Tibial nerve (tissue), 4 donors: ENCODE measurements at regions not wholly inside any gene's neighbourhood (a gene's known extent, or its start where the extent isn't known, plus 50 kb on each side); places are given as distances from the start of the nearest gene placed in this dataset.

Experiments used
- DNase-seq, 2 donors: peaks; one replicate each; pipeline ENCODE4 v3.0.0-alpha.2; 2019; ENCODE audit warnings: low spot score in 2 of 2
- H3K27ac ChIP-seq, 4 donors: fragments of 200-600 bp; sonication (generic) in 3 of 4; one replicate each; pipeline ENCODE4 v1.5.1; 2017 to 2019; ENCODE audit warnings: mild to moderate bottlenecking in 1 of 4
- H3K27me3 ChIP-seq, 2 donors: fragments of 200-600 bp; sonication (generic) in 1 of 2; one replicate each; pipeline versions ENCODE4 v1.5.1 to v1.6.0; 2017 to 2019
- H3K36me3 ChIP-seq, 3 donors: fragments of 200-600 bp; sonication (generic); one replicate each; pipeline ENCODE4 v1.5.1; 2018 to 2019
- H3K4me1 ChIP-seq, 4 donors: fragments of 200-600 bp; sonication (generic) in 3 of 4; one replicate each; pipeline ENCODE4 v1.5.1; 2017 to 2019
- H3K4me3 ChIP-seq, 4 donors: fragments of 200-600 bp; sonication (generic) in 3 of 4; one replicate each; pipeline ENCODE4 v1.5.1; 2017 to 2019; ENCODE audit warnings: mild to moderate bottlenecking in 1 of 4, moderate library complexity in 1 of 4
- H3K9me3 ChIP-seq, 4 donors: fragments of 200-600 bp; sonication (generic) in 3 of 4; one replicate each; pipeline ENCODE4 v1.5.1; 2017 to 2019
- EP300 ChIP-seq, 2 donors: sonication (generic); formaldehyde crosslinking; IDR thresholded peaks; one replicate each; pipeline ENCODE4 v1.6.1; 2017; ENCODE audit warnings: antibody characterized with exemption in 2 of 2, mild to moderate bottlenecking in 1 of 2
- POLR2A ChIP-seq, 2 donors: fragments of 450-650 bp; IDR thresholded peaks; one replicate each; pipeline ENCODE4 v1.6.1; 2017; ENCODE audit warnings: antibody characterized with exemption in 2 of 2, mild to moderate bottlenecking in 2 of 2, moderate library complexity in 2 of 2
- WGBS, 2 donors: methylation state at CpG; one replicate each; pipeline ENCODE4 v1.1.5; 2018; 5-methylcytosine and 5-hydroxymethylcytosine counted together
- TF ChIP-seq, protein P1 (sequence below), 5 experiments: fragments of 200-600 bp in 3 of 5; fragments of 450-650 bp in 2 of 5; sonication (generic) in 3 of 5; IDR thresholded peaks; one replicate each; pipeline ENCODE4 v1.5.1; 2016 to 2019; ENCODE audit warnings: antibody characterized with exemption in 5 of 5, mild to moderate bottlenecking in 3 of 5, moderate library complexity in 2 of 5

DNA sequence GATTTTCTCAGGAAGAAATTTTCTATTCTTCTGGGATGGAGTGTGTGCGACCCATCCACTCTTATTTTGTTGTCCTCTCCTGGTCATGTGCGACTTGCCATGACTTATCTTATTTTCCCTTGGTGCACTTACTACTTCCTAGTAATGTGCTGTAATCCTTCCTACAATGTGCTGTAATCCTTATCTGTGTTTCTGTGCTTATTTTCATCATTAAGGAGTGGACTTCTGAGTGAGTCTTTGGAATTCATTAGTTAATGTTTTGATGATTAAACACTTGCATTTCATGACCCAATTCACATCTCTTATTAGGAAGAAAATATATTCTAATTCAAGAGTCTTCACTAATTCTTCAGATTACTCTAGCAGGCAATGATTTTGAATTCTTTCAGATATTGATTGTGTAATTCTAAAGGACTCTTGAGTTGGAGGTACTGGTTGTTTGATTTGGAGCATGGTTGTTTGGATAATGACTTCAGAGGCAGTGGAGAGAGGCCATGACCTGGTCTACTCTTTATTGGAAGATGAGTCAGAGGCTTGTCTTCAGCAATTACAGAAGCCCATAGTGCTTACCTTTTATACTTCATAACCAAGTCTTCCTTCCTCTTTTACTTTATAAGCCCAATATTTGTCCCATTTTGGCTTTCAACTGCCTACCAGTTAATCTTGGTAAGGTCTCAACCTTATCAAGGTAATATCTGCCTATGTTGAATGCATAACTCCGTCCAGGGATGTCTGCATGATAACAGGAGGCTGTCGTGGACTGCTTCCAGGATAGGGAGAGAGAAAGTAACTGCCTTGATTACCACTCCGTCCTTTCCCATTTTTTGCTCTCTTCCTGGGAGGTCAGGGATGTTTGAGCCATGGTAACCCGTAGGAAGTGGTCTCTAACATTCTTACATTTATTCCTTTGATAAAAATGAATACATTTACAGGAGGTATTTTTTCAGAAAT is 278.3 kb upstream of the SP8 start:
- Histone ChIP-seq H3K4me3 (no peak overlapping the region), H3K27ac (no peak overlapping the region), H3K4me1 (no peaks in the 10 kb centered on the region), H3K27me3 (no peaks in the 10 kb centered on the region), H3K36me3 (no peaks in the 10 kb centered on the region), H3K9me3 (peaks cover 0 to 3% (median 0%) of the 10 kb centered on the region in 4 donors)
- DNase-seq, result no peak
- TF ChIP-seq, protein P1, sequence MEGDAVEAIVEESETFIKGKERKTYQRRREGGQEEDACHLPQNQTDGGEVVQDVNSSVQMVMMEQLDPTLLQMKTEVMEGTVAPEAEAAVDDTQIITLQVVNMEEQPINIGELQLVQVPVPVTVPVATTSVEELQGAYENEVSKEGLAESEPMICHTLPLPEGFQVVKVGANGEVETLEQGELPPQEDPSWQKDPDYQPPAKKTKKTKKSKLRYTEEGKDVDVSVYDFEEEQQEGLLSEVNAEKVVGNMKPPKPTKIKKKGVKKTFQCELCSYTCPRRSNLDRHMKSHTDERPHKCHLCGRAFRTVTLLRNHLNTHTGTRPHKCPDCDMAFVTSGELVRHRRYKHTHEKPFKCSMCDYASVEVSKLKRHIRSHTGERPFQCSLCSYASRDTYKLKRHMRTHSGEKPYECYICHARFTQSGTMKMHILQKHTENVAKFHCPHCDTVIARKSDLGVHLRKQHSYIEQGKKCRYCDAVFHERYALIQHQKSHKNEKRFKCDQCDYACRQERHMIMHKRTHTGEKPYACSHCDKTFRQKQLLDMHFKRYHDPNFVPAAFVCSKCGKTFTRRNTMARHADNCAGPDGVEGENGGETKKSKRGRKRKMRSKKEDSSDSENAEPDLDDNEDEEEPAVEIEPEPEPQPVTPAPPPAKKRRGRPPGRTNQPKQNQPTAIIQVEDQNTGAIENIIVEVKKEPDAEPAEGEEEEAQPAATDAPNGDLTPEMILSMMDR (IDR thresholded peaks at IDR 0.05), result no peak
- TF ChIP-seq POLR2A (IDR thresholded peaks at IDR 0.05), result no peak
- no peak for TF ChIP-seq EP300 (IDR thresholded peaks at IDR 0.05)
- WGBS, 2 donors, result 81 to 84% methylated on average over 6 of the region's 6 CpGs

DNA sequence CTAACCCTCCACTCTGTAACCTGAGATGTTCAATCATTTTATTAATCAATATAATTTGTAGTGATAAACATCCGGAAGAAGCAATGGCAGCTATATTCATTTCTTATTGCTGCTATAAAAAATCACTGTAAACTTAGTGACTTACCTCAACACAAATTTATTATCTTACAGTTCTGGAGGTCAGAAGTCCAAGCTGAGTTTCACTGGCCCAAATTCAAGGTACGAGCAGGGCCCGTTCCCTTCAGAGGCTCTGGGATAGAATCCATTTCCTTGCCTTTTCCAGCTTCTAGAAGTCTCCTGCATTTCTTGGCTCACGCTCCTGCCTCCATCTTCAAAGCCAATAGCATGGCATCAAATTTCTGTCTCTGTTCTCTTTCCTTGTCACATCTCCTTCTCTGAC is 279.5 kb upstream of the SP8 start:
- Histone ChIP-seq H3K27me3 (no peaks in the 10 kb centered on the region), H3K9me3 (peaks cover 0 to 3% (median 0%) of the 10 kb centered on the region in 4 donors), H3K4me1 (no peaks in the 10 kb centered on the region), H3K36me3 (no peaks in the 10 kb centered on the region), H3K27ac (no peak overlapping the region), H3K4me3 (no peak overlapping the region)
- TF ChIP-seq EP300 (IDR thresholded peaks at IDR 0.05) (no peak), POLR2A (IDR thresholded peaks at IDR 0.05) (no peak)
- TF ChIP-seq, protein P1 (IDR thresholded peaks at IDR 0.05), result no peak
- DNase-seq, result no peak
- WGBS, 2 donors, result 77 to 81% methylated on average over 4 of the region's 4 CpGs

DNA sequence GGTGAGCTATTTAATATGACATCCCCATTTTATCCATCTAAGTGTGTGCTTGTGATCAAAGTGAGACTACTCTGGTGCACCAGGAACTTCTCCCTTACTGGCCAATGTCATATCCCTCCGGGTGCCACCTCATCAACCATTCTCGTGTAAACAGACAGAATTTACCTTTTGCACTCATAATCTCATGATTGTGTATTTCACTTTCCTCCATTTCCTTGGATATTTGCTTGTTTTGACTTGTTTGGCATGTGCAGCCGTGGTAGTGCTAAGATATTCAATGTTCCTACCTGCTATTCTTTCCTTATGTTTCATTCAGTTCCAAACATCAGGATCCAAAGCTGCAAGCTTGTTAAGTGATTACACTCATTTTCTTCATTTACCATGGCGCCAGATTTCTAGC is 280.5 kb upstream of the SP8 start:
- H3K27ac ChIP-seq, result no peak overlapping the region
- DNase-seq, result no peak
- WGBS, 2 donors, result 79 to 80% methylated on average over 4 of the region's 4 CpGs
- no peaks in the 10 kb centered on the region for H3K27me3 ChIP-seq
- H3K4me1 ChIP-seq, result no peaks in the 10 kb centered on the region
- H3K9me3 ChIP-seq, result peaks cover 0 to 3% (median 0%) of the 10 kb centered on the region in 4 donors
- no peaks in the 10 kb centered on the region for H3K36me3 ChIP-seq
- no peak overlapping the region for H3K4me3 ChIP-seq
- TF ChIP-seq EP300 (IDR thresholded peaks at IDR 0.05) (no peak), POLR2A (IDR thresholded peaks at IDR 0.05) (no peak)
- TF ChIP-seq, protein P1 (IDR thresholded peaks at IDR 0.05), result no peak

DNA sequence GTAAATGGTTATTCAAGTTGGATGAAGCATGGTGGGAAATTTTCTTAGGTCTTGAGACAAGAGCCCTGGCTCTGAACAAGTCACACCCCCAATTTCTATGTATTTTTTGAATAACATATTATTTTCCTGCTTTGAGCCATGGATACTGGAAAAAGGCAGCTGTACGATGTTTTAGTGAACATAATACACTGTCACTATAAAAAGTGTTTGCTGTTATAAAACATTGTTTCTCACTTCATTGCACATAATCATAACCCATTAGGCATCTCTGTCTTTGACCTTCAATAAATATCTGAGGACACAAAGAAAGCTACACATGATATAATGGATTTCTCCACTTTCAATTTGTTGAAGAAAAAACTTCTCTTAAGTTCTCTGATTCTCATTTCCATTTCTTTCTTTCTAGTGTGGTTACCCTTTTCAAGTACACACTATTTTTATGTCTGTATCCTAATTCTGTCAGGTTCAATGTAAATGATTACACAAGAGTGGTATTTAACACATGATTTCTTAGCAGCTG is 283.9 kb upstream of the SP8 start:
- WGBS, 2 donors, result 67 to 77% methylated on average over 1 of the region's 1 CpG
- H3K4me1 ChIP-seq, result no peaks in the 10 kb centered on the region
- H3K4me3 ChIP-seq, result no peak overlapping the region
- no peaks in the 10 kb centered on the region for H3K9me3 ChIP-seq
- H3K27ac ChIP-seq, result no peak overlapping the region
- no peak for DNase-seq
- no peak for TF ChIP-seq EP300 (IDR thresholded peaks at IDR 0.05)
- TF ChIP-seq POLR2A (IDR thresholded peaks at IDR 0.05), result no peak
- TF ChIP-seq, protein P1 (IDR thresholded peaks at IDR 0.05), result no peak
- H3K36me3 ChIP-seq, result no peaks in the 10 kb centered on the region
- H3K27me3 ChIP-seq, result no peaks in the 10 kb centered on the region
